HG03159 (cell line): ENCODE measurements at regions not wholly inside any gene's neighbourhood (a gene's known extent, or its start where the extent isn't known, plus 50 kb on each side); places are given as distances from the start of the nearest gene placed in this dataset.
A peak's percentile ranks its signal among the peaks of the same experiment; 100 is the strongest.

Experiments
- ATAC-seq: cut with Tn5 transposase; IDR thresholded peaks from one replicate; pipeline ENCODE4 v1.9.1; 2021; ENCODE audit warnings: mild to moderate bottlenecking, moderate library complexity; ENCODE audit not compliant: unreplicated experiment

DNA sequence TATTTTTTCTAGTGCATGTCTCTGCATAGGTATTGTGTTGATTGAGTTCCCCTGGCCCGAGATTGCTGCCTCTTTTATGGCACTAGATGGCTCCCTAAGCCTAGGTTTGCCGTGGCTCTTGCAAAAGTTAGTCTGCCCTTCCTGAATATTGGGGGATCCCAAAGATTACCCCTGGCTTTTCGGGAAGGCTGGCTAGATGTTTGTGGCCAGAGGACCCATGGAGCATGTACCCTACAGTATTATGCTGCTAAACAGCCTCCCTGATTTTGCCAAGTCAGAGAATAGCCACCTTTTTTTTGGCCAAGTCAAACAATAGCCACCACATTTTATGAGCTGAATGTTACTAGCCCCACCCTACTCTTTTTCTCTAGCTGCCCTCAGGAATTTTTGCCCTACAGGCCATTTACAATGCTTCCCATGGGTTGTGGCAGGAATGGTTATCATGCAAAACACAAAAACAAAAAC is 343.2 kb downstream of the OLFM3 start:
- no peak for ATAC-seq

DNA sequence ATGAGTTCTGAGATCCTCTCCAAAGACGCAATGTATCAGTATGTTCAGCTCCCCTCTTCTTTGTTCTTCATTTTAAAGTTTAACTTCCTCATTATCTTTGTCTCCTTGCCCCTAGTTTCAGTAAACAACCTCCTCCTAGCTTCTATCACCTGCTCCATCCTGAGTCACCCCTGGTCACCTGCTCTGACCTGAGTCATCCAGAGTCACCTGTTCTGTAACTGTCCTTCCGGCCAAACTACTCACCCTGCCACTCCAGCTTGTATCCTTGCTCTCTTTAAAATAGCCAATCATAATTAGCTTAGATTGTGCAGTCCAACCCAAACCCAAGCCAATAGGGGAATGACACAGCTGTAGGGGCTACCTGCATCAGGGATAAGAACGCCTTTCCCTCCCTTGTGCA is 332.0 kb downstream of the OLFM3 start:
- ATAC-seq = no peak

DNA sequence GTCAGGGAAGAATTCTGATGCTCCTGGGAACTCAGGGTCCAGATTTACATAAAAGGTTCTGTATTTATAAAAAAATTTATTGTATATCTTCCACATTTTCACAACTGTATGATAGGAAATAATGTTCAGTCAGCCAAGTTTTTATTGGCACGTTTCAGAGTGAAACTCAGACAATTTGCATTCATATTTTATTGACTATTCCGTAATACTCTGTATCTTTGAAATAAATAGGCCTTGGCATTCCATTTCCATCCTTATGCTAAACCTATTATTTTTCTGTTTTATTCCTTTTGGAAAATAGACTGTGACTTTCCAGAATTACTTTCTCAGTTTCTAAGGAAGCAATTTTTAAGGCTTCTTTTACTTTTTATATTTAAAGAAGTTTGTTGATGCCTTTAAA is 329.0 kb downstream of the OLFM3 start:
- no peak for ATAC-seq

DNA sequence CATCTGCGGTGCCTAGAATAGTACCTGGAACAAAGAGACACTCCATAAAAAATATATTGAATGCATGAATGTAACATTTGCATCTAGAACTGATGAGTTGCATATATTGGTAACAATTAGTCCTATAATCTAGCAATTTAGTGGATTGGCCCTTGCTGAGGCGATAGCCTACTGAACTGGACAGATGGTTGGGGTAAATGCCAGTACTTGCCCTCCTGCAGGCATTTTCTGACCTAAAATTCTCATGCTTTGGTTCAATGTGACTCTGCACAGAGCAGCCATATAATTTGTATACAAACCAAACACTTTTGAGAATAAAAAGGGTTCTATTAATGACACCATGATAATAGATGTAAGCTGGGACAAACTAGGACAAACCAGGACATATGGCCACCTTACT is 313.6 kb downstream of the OLFM3 start:
- no peak for ATAC-seq

DNA sequence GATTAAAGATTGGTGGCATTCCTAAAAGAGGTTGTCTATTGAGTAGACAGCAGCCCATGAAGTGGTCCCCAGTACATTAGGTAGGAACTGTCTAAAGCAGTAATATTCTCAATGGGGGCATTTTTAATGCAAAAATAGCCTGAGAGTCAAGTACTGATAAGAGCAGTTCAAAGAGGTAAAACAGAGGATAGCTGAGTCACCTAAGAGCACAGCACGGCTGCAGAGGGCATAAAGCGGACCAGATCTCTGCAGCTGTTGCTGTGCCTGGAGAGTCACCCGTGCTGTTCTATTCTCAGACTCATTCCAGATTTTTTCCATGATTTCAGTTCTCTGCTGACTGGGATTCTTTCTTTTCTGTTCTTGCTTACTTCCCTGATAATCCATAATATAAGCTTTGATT is 313.2 kb downstream of the OLFM3 start:
- no peak for ATAC-seq

DNA sequence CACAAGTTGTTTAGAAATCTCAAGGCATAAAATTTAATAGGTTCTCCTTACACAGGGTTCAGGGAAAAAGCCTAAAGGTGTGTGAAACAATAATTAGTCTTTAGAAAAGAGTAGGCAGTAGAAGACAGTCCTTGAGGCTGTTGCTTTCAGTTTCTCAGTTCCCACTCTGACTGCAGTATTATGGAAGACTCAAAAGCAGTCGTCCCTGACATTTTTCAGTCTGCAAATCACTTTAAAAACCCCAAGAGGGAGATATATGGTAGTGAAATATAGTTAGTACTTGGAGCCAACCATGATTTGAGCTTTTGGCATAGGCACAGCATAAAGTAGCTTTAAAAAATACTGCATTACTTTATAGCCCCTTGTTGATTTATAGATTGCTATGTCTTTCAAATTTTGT is 299.7 kb downstream of the OLFM3 start:
- ATAC-seq = no peak

DNA sequence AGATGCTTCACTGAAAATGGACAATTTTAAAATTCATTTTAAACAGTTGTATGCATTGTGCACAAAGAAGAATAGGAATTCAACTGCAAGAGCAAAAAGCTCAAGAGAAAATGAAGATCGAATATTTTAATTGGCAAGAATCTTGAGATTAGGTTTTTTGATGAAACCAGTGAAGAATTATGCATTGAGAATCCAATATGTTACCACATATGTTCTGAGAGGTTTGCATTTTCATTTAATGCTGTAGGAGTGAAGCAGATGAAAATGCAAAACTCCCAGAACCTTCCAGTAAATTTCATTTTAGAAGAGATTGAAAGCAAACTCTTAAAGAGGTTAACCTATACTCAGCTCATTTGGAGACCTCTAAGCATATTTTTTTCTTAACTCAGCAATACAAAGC is 298.0 kb downstream of the OLFM3 start:
- no peak for ATAC-seq

DNA sequence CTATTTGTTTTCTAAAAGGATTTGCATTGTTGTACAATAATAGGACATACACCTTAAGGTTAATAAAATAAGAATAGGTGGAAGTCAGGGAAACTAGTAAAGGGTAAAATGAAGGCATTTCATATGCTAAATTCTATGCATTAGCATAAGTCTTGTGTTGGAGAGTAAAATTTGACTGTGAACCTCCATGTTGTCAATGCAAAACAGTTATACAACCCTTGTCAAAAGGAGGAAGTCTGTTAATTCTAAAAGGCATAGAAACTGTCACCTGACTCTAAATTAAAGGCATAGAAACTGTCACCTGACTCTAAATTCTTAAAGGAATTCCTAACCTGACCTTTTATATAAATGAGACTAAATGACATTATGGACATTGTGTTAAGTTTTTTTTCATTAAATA is 291.8 kb downstream of the OLFM3 start:
- no peak for ATAC-seq

DNA sequence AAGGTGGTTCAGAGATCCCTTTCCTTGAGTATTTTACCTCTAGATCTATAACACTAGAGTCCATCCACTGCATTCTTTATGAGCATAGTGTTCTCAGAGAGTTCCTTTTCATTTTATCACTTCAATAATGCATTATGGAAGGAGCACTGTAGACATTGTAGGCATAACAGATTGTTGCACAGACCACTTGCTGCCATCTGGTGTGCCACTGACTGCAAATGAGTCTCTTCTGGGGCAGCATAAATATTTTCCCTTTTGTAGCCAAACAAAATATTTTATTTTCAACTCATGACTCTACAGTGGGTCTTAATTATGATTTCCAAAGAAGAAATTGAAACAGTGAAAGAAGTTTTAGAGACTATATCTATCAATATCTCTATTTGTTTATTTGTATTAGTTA is 290.4 kb downstream of the OLFM3 start:
- no peak for ATAC-seq

DNA sequence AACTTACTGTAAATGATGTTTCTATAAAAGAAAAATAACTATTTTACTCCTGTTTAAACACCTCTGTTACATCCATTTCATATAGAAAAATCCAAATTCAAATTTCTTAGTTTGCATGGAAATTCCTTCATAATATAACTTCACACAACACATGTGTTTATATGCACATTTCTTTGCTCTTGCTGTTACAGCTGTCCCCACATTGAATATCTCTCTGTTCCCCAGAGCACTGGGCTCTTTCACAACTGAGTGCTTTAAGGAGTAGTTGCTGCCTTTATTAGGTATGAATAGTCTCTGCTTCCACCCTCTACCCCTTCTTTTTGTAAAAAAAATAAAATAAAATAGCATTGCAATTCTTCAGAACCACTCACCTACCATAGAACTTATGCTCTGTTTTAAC is 287.0 kb downstream of the OLFM3 start:
- ATAC-seq = no peak

DNA sequence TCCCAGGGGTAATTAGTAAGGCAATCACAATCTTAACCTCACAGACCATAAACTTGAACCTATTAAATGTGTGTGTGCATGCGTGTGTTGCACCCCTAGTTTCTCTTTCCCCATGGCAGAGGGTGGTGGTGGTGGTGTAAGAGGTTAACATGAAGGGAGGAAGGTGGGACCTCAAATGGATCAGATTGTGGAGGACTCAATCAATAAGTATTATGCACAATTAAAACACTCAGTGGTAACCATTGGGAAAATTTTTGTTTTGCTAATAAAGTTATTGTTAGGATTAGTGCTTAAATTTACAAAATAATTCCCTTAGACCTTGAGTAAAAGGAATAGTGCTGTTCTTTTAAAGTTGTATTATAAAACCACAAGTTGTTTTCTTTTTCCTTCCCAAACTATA is 283.0 kb downstream of the OLFM3 start:
- no peak for ATAC-seq

DNA sequence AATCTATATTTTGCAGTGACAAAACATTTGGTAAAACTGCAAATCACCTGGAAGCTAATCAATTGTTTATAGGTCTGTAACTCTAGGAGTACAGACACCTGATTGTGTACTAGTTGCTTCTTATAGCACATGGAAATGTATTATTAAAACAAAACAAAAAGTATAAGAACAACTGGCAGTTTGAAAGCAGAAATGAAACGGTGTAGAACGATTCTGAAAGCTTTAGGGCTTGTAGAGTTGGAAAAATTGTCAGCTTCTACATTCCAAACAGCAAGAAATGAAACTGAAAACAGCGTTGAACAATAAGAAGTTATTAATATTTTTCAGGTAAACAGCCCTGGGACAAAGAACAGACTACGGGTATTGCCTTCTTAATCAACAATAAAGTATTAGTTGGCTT is 273.3 kb downstream of the OLFM3 start:
- ATAC-seq = peak; percentile 56

DNA sequence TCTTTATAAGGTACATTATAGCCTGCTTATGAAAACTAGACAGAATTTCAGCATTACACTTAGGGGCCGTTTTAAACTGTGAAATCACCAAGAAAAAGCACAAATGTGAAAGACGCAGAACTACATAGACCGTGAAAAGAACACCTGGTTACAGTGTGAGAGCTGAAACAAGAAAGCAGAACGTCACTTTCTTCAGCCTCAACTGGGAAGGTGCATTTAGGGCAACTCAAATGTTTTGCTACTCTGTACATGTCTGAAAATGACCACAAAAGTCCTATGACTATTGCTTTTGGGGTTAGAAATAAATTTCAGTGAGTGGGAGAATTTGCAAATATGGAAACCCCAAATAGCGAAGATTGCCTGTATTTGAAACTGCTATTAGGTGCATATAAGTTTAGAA is 268.7 kb downstream of the OLFM3 start:
- peak; percentile 61 for ATAC-seq

DNA sequence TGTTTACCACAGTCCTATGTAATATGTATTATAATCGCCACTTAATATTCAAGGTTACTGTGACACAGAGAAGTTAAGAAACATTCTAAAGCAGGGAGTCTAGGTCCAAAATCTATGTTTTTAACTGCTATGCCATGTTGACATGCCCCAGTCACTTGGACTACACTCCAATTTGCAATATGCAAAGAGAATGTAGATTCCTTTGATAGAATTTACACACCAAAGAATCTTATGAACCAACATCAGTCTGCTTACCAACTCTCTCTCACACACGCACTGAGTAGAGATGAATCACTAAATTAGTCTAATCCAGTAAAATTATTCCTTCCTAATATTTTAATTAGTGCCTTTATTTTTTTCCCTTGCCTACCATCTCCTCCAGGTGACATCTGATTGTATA is 266.2 kb downstream of the OLFM3 start:
- ATAC-seq = no peak

DNA sequence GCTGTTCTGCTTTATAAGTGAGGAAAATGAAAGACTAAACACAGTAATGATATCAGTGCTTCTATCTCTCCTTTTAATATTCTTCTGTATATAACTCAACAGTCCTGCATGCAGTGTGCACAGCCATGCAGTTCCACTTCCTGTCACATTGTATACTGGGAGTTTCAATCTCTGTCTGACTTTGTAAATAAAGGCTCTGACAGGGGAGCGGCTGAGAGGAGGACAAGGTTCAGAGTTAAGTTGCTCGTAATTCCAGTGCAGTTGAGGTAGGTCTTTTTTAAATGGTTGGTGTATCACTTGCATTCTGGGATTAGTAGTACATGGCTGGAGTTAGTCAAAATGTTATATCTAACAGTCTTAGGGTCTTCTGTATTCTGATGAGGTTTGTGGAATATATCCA is 264.5 kb downstream of the OLFM3 start:
- ATAC-seq = no peak

DNA sequence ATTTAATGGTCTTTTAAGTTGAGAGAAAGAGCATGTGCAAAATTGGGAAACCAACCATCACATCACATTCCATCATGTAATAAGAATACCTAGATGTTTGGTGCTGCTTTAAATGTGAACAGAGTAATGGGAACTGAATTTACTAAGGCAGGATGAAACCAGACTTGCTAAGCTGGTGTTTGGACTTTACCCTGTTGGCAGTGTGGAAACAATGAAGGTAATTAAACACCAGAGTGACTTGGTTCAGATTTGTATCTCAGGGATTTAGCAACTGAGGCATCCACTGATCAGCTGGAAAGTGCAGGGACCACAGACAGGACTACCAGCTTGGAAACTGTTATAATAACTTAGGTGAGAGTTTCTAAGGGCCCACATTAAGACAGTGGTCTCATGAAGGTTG is 263.4 kb downstream of the OLFM3 start:
- no peak for ATAC-seq

DNA sequence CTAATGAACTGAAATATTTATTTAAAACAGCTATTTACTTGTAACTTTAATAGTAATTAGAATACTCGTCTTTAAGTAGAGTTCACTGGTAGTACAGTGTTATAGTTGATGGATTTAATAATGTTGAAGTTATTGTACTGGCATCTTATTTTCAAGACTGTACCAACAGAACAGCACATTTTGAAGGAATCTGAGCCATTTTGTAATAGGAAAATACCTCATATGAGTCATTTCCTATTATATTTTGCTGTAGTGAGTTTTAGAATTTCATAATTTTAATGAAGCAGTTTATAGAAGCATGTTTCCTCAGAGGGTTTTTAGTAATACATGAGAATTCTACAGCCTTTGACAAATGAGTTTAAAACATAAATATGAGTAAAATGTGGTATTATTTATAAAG is 258.3 kb downstream of the OLFM3 start:
- ATAC-seq = no peak

DNA sequence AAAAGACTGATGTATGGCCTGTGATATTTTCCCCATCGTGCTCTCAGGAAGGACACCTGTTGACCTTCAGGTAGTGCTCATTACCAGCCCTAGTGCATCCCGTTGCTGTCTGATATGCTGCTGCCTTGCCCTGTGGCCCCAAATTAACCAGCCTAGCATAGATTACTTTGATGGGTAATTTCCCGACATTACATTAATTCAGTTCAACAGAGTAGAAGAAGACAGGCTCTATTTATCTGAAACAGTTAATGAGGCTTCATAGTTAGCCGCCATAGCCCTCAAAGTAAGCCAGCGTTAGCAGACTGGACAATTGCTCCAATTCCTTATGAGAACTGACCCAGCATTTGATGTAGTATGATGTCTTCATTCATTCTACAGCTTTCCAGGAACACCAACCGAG is 257.6 kb downstream of the OLFM3 start:
- ATAC-seq = no peak

DNA sequence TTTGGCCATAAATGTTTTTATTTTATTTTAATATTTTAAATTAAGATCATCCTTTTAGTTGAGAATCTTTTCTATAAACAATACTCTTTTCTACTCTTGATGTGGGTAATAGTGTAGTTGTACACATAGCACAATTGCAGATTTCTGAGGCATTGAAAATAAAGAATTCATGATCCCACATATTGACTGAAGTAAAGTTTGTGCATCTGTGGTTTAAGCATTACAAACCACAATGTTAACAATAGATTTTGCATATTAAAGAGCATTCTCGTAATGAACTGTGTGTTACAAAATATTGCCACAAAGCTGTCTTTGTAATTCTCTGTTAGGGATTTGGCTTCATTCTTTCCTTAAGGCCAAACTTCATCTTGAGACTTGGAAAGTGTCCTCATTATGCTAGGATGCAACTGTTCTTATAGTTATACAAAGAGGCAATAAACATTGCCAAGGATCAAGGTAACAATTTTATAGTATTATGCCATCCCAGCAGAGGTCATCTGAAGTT is 256.8 kb downstream of the OLFM3 start:
- ATAC-seq = no peak

DNA sequence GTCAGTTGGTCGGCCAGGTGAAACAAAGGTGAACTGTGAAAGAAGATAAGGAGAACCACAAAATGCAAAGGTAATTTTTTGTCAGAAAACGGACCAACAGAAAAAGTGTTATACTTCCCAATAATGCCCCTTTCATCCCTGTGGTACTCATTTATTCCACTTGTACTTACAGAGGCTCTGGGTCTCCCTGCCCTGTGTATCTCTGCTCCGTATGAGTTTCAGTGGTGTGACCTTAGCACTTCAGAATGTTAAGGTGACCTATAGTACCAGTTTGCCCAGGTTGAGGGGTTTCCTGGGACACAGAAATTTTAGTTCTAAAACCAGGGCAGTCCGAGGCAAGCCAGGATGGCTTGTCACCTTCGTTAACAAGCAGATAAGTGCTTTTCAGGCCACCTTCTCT is 254.8 kb downstream of the OLFM3 start:
- no peak for ATAC-seq

DNA sequence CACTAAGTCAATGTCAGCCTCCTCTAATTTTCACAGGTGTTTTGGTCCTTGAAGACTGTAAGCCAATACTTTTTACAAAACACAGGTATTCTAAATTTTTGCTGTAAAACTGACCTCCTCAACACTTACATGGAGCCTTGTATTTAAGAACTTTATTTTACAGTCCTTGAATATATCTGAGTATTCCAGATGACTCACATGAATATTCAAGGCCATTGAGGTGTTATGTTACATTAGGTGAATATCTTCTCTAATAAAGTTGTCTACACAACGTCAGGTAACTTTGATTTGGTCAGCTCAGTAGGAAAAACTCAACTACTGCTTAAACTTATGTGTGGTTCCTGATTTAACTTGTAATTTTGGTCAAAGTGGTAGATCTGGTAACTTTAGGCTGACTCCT is 254.2 kb downstream of the OLFM3 start:
- ATAC-seq = no peak

DNA sequence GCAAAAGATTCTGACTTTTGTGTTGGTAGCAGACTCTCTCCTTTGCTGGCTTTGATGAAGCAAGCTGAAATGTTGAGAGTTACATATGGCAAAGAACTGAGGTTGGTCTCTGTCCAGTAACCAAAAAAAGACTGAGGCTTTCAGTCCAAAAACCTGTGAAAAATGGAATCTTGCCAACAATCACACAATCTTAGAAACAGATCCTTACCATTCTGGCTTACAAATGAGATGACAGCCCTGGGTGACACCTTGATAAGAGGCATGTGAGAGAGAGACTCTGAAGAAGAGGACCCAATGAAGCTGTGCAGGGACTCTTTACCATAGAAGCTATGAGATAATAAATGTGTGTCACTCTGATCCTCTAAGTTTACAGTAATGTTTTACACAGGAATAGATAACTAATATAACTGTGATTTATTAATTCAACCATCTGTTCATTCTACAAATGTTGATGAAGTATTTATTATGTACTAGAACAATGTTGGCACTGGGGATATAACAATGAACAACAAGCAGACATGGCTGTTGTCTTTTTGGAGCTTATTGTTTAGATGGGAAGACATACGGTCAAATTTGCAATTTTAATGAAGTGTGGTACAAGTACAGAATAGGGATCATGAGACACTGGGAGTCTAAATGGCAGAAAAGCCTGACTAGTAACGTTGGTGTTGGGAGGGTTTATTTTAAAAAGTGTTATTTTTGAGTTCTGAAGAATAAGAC is 251.0 kb downstream of the OLFM3 start:
- ATAC-seq = no peak

DNA sequence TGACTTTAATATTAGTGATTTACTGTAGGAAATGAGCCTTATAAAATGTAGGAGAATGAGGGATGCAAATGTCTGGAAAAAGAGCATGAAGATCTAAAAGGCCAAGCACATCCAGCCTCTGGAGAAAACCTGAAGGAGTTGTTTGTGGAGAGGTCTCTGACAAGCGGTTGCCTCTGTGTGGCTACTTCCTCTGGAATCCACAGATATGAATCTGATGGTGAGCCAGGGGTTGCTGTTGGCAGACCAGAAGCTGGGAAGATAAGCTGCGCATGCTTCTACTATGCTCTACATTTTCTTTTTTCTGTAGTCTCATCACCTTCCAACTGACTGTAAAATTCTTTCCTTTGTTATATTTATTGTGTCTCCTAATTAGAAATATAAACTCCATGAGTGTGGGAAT is 248.6 kb downstream of the OLFM3 start:
- no peak for ATAC-seq
